Transverse colon (tissue), 4 donors: ENCODE measurements at regions not wholly inside any gene's neighbourhood (a gene's known extent, or its start where the extent isn't known, plus 50 kb on each side); places are given as distances from the start of the nearest gene placed in this dataset.

Experiments
- DNase-seq: peaks from one replicate; pipeline ENCODE4 v3.0.0-alpha.2; 2019
- H3K27ac ChIP-seq, 4 donors: fragments of 200-600 bp; sonication (generic); 2 replicates each; pipeline ENCODE4 v1.5.1; 2016 to 2018; ENCODE audit warnings: inconsistent platforms in 4 of 4
- H3K27me3 ChIP-seq: fragments of 200-600 bp; sonication (generic); 2 replicates; pipeline ENCODE4 v1.5.1; 2017; ENCODE audit warnings: inconsistent platforms
- H3K36me3 ChIP-seq, 4 donors: fragments of 200-600 bp; sonication (generic); 2 replicates each; pipeline ENCODE4 v1.5.1; 2017 to 2019; ENCODE audit warnings: inconsistent platforms in 4 of 4
- H3K4me1 ChIP-seq, 4 donors: fragments of 200-600 bp; sonication (generic); 2 replicates each; pipeline ENCODE4 v1.5.1; 2017 to 2020; ENCODE audit warnings: inconsistent platforms in 4 of 4
- H3K4me3 ChIP-seq, 4 donors: fragments of 200-600 bp; sonication (generic); 1 replicate in 1 of 4; 2 replicates in 3 of 4; pipeline versions ENCODE4 v1.5.1 to v1.6.1; 2017 to 2019; ENCODE audit warnings: inconsistent platforms in 4 of 4
- H3K9me3 ChIP-seq, 2 donors: fragments of 200-600 bp; sonication (generic); 2 replicates each; pipeline ENCODE4 v1.5.1; 2017 to 2019; ENCODE audit warnings: inconsistent platforms in 2 of 2
- EP300 ChIP-seq: sonication (generic); formaldehyde crosslinking; IDR thresholded peaks from one replicate; pipeline ENCODE4 v1.6.1; 2017; ENCODE audit warnings: antibody characterized with exemption, low read depth
- POLR2A ChIP-seq: fragments of 450-650 bp; IDR thresholded peaks from one replicate; pipeline ENCODE4 v1.6.1; 2016; ENCODE audit warnings: antibody characterized with exemption, mild to moderate bottlenecking, moderate library complexity
- POLR2AphosphoS5 ChIP-seq, 3 donors: sonication (generic); formaldehyde crosslinking; IDR thresholded peaks; one replicate each; pipeline ENCODE4 v1.6.1; 2016; ENCODE audit warnings: antibody characterized with exemption in 3 of 3
- WGBS, 2 donors: methylation state at CpG; one replicate each; pipeline ENCODE4 v1.1.5; 2018; ENCODE audit warnings: low coverage in 1 of 2; 5-methylcytosine and 5-hydroxymethylcytosine counted together
- in situ Hi-C, 4 donors: fragments of 200-750 bp; cut with MboI; loops; one replicate each; pipeline versions ENCODE4 v1.15.0 to v1.15.1; 2017; ENCODE audit warnings: low sequenced_read_pairs in 3 of 4, low pct_ligation_motif_present in 1 of 4, low pct_unique_long_range_greater_than_20kb in 1 of 4
- intact Hi-C: fragments of 100-400 bp; cut with DNase I; formaldehyde crosslinking; loops from one replicate; pipeline ENCODE4 v1.15.1; 2023; ENCODE audit warnings: low total_unique reads
- TF ChIP-seq, protein P1 (sequence below), 5 experiments: fragments of 200-600 bp in 3 of 5; fragments of 450-650 bp in 2 of 5; sonication (generic) in 3 of 5; IDR thresholded peaks; 1 replicate in 2 of 5; 2 replicates in 3 of 5; pipeline ENCODE4 v1.5.1; 2016 to 2017; ENCODE audit warnings: antibody characterized with exemption in 5 of 5, inconsistent platforms in 3 of 5, mild to moderate bottlenecking in 2 of 5, moderate library complexity in 1 of 5

DNA sequence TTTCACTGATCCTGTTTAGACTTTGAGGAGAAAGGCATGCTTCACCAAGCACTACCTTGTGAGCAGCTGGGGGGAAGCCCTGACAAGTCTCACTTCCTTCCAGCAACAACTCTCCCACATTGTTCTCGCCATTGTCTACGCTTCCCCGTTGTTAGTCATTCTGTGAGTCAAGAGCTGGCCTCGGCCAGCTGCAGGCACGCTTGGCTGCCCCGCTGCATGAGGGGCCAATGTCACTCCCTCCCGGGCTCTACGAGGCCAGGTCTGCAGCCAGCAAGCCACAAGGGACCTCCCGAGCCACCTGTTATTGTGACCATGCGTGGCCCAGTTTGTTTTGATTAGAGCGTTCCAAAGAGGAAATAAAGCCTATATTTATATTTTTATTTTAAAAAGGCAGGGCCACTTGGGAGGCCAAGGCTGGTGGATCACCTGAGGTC is 220.9 kb downstream of the FOXO1 start:
- 86% methylated on average over 11 of the region's 11 CpGs; no CpG with 5 or more reads in 1 of the 2 donors for WGBS, 2 donors
- Histone ChIP-seq H3K4me1 (peaks cover 9 to 18% (median 13%) of the 10 kb centered on the region in 4 donors), H3K27me3 (no peaks in the 10 kb centered on the region), H3K4me3 (no peak overlapping the region), H3K9me3 (no peaks in the 10 kb centered on the region), H3K27ac (no peak overlapping the region), H3K36me3 (no peaks in the 10 kb centered on the region)
- peak; percentile 60 for DNase-seq
- TF ChIP-seq POLR2A (no peak), EP300 (no peak), POLR2AphosphoS5 (IDR thresholded peaks at IDR 0.05) (no peak)
- TF ChIP-seq, protein P1, sequence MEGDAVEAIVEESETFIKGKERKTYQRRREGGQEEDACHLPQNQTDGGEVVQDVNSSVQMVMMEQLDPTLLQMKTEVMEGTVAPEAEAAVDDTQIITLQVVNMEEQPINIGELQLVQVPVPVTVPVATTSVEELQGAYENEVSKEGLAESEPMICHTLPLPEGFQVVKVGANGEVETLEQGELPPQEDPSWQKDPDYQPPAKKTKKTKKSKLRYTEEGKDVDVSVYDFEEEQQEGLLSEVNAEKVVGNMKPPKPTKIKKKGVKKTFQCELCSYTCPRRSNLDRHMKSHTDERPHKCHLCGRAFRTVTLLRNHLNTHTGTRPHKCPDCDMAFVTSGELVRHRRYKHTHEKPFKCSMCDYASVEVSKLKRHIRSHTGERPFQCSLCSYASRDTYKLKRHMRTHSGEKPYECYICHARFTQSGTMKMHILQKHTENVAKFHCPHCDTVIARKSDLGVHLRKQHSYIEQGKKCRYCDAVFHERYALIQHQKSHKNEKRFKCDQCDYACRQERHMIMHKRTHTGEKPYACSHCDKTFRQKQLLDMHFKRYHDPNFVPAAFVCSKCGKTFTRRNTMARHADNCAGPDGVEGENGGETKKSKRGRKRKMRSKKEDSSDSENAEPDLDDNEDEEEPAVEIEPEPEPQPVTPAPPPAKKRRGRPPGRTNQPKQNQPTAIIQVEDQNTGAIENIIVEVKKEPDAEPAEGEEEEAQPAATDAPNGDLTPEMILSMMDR (IDR thresholded peaks at IDR 0.05): no peak
- intact Hi-C loops (no loop called here), in situ Hi-C loops (no loop called here)

DNA sequence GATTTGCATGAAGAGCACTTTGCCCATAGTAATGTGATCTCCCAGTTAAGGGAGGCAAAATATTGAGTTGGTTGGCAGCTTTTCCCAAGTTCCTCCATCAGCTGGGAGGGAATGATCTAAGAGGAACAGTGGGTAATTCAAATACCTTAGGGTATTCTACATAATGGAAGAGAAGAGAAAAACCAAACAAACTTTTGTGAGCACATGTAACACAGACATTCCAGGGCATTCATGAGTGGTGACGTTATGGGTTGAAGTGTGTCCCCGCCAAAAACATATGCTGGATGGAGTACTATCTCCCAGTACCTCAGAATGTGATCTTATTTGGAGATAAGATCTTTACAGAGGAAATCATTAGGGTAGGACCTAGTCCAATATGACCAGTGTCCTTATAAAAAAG is 220.1 kb downstream of the FOXO1 start:
- H3K4me1 ChIP-seq: peaks cover 2 to 10% (median 7%) of the 10 kb centered on the region in 4 donors
- H3K36me3 ChIP-seq: no peaks in the 10 kb centered on the region
- 94% methylated on average over 2 of the region's 2 CpGs; no CpG with 5 or more reads in 1 of the 2 donors for WGBS, 2 donors
- H3K9me3 ChIP-seq: no peaks in the 10 kb centered on the region
- no peaks in the 10 kb centered on the region for H3K27me3 ChIP-seq
- intact Hi-C loops (no loop called here), in situ Hi-C loops (no loop called here)
- no peak for DNase-seq
- H3K27ac ChIP-seq: no peak overlapping the region
- no peak for TF ChIP-seq POLR2AphosphoS5 (IDR thresholded peaks at IDR 0.05)
- no peak for TF ChIP-seq EP300
- no peak for TF ChIP-seq POLR2A
- TF ChIP-seq, protein P1 (IDR thresholded peaks at IDR 0.05): no peak
- H3K4me3 ChIP-seq: no peak overlapping the region

DNA sequence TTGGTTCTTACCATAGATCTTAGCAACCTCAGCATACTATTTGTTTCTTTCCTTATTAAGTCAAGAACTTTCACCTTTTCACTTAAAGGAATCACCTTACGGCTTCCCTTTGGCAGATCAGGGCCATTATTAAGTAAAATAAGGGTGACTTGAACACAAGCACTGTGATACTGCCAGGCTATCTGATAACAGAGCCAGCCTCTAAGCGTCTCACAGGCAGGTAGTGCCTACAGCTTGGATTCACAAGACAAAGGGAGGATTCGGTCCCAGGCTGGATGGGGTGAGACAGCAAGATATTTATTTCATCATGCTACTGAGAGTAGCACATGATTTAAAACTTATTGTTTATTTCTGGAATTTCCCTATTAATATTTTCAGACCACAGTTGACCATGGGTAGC is 218.6 kb downstream of the FOXO1 start:
- Histone ChIP-seq H3K36me3 (no peaks in the 10 kb centered on the region), H3K27ac (no peak overlapping the region), H3K4me3 (no peak overlapping the region), H3K27me3 (no peaks in the 10 kb centered on the region), H3K4me1 (no peaks in the 10 kb centered on the region), H3K9me3 (no peaks in the 10 kb centered on the region)
- intact Hi-C loops: no loop called here
- DNase-seq: no peak
- WGBS, 2 donors: 77 to 100% methylated on average over 3 of the region's 3 CpGs
- in situ Hi-C loops: no loop called here
- TF ChIP-seq POLR2AphosphoS5 (IDR thresholded peaks at IDR 0.05): no peak
- TF ChIP-seq EP300: no peak
- TF ChIP-seq POLR2A: no peak
- TF ChIP-seq, protein P1 (IDR thresholded peaks at IDR 0.05): no peak

DNA sequence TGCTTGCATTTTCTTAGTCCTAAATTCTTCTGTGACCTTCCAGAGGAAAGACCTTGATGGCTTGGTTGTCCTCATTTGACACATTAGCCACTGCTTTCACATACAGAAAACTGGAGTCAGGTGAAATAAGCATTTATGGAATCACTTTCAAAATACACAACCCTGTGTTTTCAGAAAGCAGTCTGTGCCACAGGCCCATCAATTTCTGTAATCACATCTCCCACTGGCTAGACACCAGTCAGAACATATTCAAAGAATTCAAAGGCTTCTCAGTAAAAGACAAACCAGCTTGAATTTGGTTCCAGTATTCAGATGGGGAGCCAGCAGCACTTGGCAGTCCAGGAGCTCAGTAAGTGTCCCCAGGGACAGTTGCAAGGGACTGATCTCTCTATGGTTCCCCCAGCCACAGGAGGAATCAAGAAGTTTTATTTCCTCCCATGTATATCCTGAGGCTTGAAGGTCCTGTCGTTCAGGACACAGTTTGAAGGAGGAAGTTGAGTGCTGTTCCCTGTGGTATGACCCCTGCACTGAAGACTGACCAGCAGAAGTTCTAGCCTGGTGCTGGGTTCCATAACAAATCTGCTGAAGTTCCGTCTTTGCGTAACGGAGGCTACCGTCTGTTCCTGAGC is 214.3 kb downstream of the FOXO1 start:
- Histone ChIP-seq H3K9me3 (no peaks in the 10 kb centered on the region), H3K4me3 (no peak overlapping the region), H3K36me3 (no peaks in the 10 kb centered on the region), H3K27me3 (no peaks in the 10 kb centered on the region), H3K4me1 (no peaks in the 10 kb centered on the region), H3K27ac (no peak overlapping the region)
- WGBS, 2 donors: 79% methylated on average over 5 of the region's 5 CpGs; no CpG with 5 or more reads in 1 of the 2 donors
- in situ Hi-C loops (no loop called here), intact Hi-C loops (no loop called here)
- TF ChIP-seq EP300: no peak
- TF ChIP-seq, protein P1 (IDR thresholded peaks at IDR 0.05): no peak
- no peak for TF ChIP-seq POLR2A
- no peak for TF ChIP-seq POLR2AphosphoS5 (IDR thresholded peaks at IDR 0.05)
- DNase-seq: no peak
